Panc1 (cell line): ENCODE measurements at regions not wholly inside any gene's neighbourhood (a gene's known extent, or its start where the extent isn't known, plus 50 kb on each side); places are given as distances from the start of the nearest gene placed in this dataset.

ENCODE experiments used
- REST ChIP-seq, 2 experiments: IDR thresholded peaks; 2 replicates each; pipeline ENCODE4 v1.6.1; 2011 to 2012; ENCODE audit warnings: low read depth in 2 of 2, control low read depth in 1 of 2, low read length in 1 of 2, mild to moderate bottlenecking in 1 of 2, moderate library complexity in 1 of 2; ENCODE audit not compliant: insufficient read depth in 1 of 2
- SIN3A ChIP-seq: IDR thresholded peaks from 2 replicates; pipeline ENCODE4 v1.6.1; 2012; ENCODE audit warnings: low read depth, mild to moderate bottlenecking, low read length, moderate library complexity, borderline replicate concordance; ENCODE audit not compliant: insufficient read depth

- TF ChIP-seq SIN3A, result no peak
- no peak for TF ChIP-seq REST (IDR thresholded peaks at IDR 0.05; ENCODE audit: insufficient read depth in 1 of 2, low read depth in 2 of 2, low read length in 1 of 2)
Measured at GRCh38 chrX:40279762-40280161, 182.0 kb upstream of the BCOR start.
